Lung microvascular endothelial cell (primary cell): ENCODE measurements at regions not wholly inside any gene's neighbourhood (a gene's known extent, or its start where the extent isn't known, plus 50 kb on each side); places are given as distances from the start of the nearest gene placed in this dataset.

Source experiments
- DNase-seq, 2 donors: peaks; one replicate each; pipeline versions ENCODE4 v3.0.0 to v3.0.0-alpha.2; 2010; ENCODE audit warnings: low read depth in 2 of 2

GRCh38 chr6:37105148-37106050 lies 64.6 kb upstream of the PIM1 start:
- no peak for DNase-seq

GRCh38 chr6:37106051-37106363 lies 63.9 kb upstream of the PIM1 start:
- DNase-seq, result no peak

GRCh38 chr6:37106554-37106953 lies 63.4 kb upstream of the PIM1 start:
- DNase-seq, result no peak

- DNase-seq, result no peak
Measured at GRCh38 chr6:37106982-37107491, 62.9 kb upstream of the PIM1 start.

- no peak for DNase-seq
Measured at GRCh38 chr6:37109714-37110499, 60.0 kb upstream of the PIM1 start.

- DNase-seq, result no peak
Measured at GRCh38 chr6:37110500-37111461, 59.2 kb upstream of the PIM1 start.

- no peak for DNase-seq
Measured at GRCh38 chr6:37113976-37114375, 56.0 kb upstream of the PIM1 start.

GRCh38 chr6:37114612-37115011 lies 55.3 kb upstream of the PIM1 start:
- DNase-seq, result no peak

- no peak for DNase-seq
Measured at GRCh38 chr6:37115236-37115895, 54.6 kb upstream of the PIM1 start.

- DNase-seq, result no peak
Measured at GRCh38 chr6:37116326-37116725, 53.6 kb upstream of the PIM1 start.

- no peak for DNase-seq
Measured at GRCh38 chr6:37119387-37119886, 50.5 kb upstream of the PIM1 start.
